H1 (cell line): ENCODE measurements at regions not wholly inside any gene's neighbourhood (a gene's known extent, or its start where the extent isn't known, plus 50 kb on each side); places are given as distances from the start of the nearest gene placed in this dataset.

Source experiments
- CHD1 ChIP-seq: IDR thresholded peaks from 2 replicates; pipeline ENCODE4 v1.6.1; 2012; ENCODE audit warnings: low read depth, low read length, improper control_type of control experiment
- EZH2 ChIP-seq: fragments of 200-600 bp; sonication (generic); IDR thresholded peaks from 2 replicates; pipeline ENCODE4 v1.7.1; 2012; ENCODE audit warnings: low read depth, mild to moderate bottlenecking, moderate library complexity, low read length, inconsistent platforms; ENCODE audit not compliant: severe bottlenecking
- POLR2A ChIP-seq, 2 experiments: IDR thresholded peaks; 1 replicate in 1 of 2; 2 replicates in 1 of 2; pipeline ENCODE4 v1.6.1; 2011; ENCODE audit warnings: low read depth in 2 of 2, low read length in 2 of 2, mild to moderate bottlenecking in 2 of 2; ENCODE audit errors: control extremely low read depth in 1 of 2
- SP1 ChIP-seq: IDR thresholded peaks from 2 replicates; pipeline ENCODE4 v1.6.1; 2011; ENCODE audit warnings: low read depth, low read length
- ZNF274 ChIP-seq: IDR thresholded peaks from 2 replicates; pipeline ENCODE4 v1.7.0; 2012; ENCODE audit warnings: low read length, borderline replicate concordance; ENCODE audit errors: extremely low read depth

GRCh38 chr19:23560051-23560450 lies 127.0 kb downstream of the ZNF675 start:
- TF ChIP-seq CHD1 (no peak), SP1 (no peak), POLR2A (IDR thresholded peaks at IDR 0.05; ENCODE audit: control extremely low read depth in 1 of 2, low read depth in 2 of 2, low read length in 2 of 2) (no peak), ZNF274 (no peak), EZH2 (no peak)
